ENCODE measurements at regions not wholly inside any gene's neighbourhood (a gene's known extent, or its start where the extent isn't known, plus 50 kb on each side); places are given as distances from the start of the nearest gene placed in this dataset.

GRCh38 chr13:34853161-34853560 is 88.9 kb upstream of the NBEA start:
- TF ChIP-seq POLR2A (IDR thresholded peaks at IDR 0.05; ENCODE audit: low read depth, low read length) = no peak
- no peak for TF ChIP-seq POLR2AphosphoS5 (IDR thresholded peaks at IDR 0.05; ENCODE audit: low read depth, low read length)
